Tibial nerve (tissue), 3 donors: ENCODE measurements at regions not wholly inside any gene's neighbourhood (a gene's known extent, or its start where the extent isn't known, plus 50 kb on each side); places are given as distances from the start of the nearest gene placed in this dataset.

Experiments
- CTCF ChIP-seq, 5 experiments: fragments of 200-600 bp in 3 of 5; fragments of 450-650 bp in 2 of 5; sonication (generic) in 3 of 5; IDR thresholded peaks; one replicate each; pipeline ENCODE4 v1.5.1; 2016 to 2019; ENCODE audit warnings: antibody characterized with exemption in 5 of 5, mild to moderate bottlenecking in 3 of 5, moderate library complexity in 2 of 5
- POLR2A ChIP-seq, 2 donors: fragments of 450-650 bp; IDR thresholded peaks; one replicate each; pipeline ENCODE4 v1.6.1; 2017; ENCODE audit warnings: antibody characterized with exemption in 2 of 2, mild to moderate bottlenecking in 2 of 2, moderate library complexity in 2 of 2

GRCh38 chr10:129343141-129343540 lies 123.9 kb upstream of the MGMT start:
- TF ChIP-seq CTCF (IDR thresholded peaks at IDR 0.05) (no peak), POLR2A (IDR thresholded peaks at IDR 0.05) (no peak)
